GM12878 (cell line): ENCODE measurements at regions not wholly inside any gene's neighbourhood (a gene's known extent, or its start where the extent isn't known, plus 50 kb on each side); places are given as distances from the start of the nearest gene placed in this dataset.

ENCODE experiments used
- ATAC-seq: fragments of 200-7000 bp; cut with Tn5 transposase; 3 replicates; pipeline ENCODE4 v1.9.1; 2020; ENCODE audit warnings: mild to moderate bottlenecking, moderate library complexity
- BruUV-seq: library from RNA; stranded (reverse); fragments of 400-500 nt; replicated peaks from 2 replicates; lab custom pipeline; 2021; lab: Mats Ljungman, UMichigan
- CTCF ChIA-PET: fragments of 300-600 bp; sonication (Branson Sonifier 250); formaldehyde crosslinking; extraction: SDS; loops from one replicate; lab custom pipeline; 2021; ENCODE audit warnings: inconsistent platforms; lab: Yijun Ruan, JAX
- POLR2A ChIA-PET: fragments of 350-600 bp; formaldehyde crosslinking; extraction: SDS; loops from one replicate; lab custom pipeline; 2021; ENCODE audit warnings: inconsistent platforms; lab: Charles Lee
- RAD21 ChIA-PET: fragments of 300-600 bp; sonication (Branson Sonifier 250); formaldehyde crosslinking; loops from one replicate; lab custom pipeline; 2023; ENCODE audit warnings: antibody characterized with exemption; ENCODE audit not compliant: unreplicated experiment; lab: Charles Lee
- SMC1A ChIA-PET: fragments of 300-600 bp; sonication (Branson Sonifier 250); formaldehyde crosslinking; loops from one replicate; lab custom pipeline; 2023; ENCODE audit not compliant: unreplicated experiment, uncharacterized antibody; lab: Charles Lee
- DNase-seq: peaks from one replicate; pipeline ENCODE4 v3.0.0-alpha.2; 2011; ENCODE audit warnings: low read depth, low spot score
- FAIRE-seq: peaks from 3 replicates; lab custom pipeline; 2011; peaks lifted over from hg19 to GRCh38; lab: Jason Lieb, UNC
- H2AFZ ChIP-seq: 2 replicates; pipeline ENCODE4 v1.6.0; 2011; ENCODE audit warnings: low read depth, low read length, control low read depth; ENCODE audit not compliant: control insufficient read depth
- H3K27ac ChIP-seq: 2 replicates; pipeline ENCODE4 v1.5.1; 2011; ENCODE audit warnings: control low read depth; ENCODE audit not compliant: control insufficient read depth, insufficient read depth
- H3K27me3 ChIP-seq, 2 experiments: replicated peaks in 1 of 2; 2 replicates each; pipeline versions ENCODE4 v1.6.0 to v1.6.1; 2011; ENCODE audit warnings: low read length in 1 of 2; ENCODE audit not compliant: control insufficient read depth in 2 of 2, insufficient read depth in 2 of 2
- H3K36me3 ChIP-seq, 2 experiments: 2 replicates each; pipeline ENCODE4 v1.5.1; 2011; ENCODE audit warnings: low read length in 1 of 2; ENCODE audit not compliant: control insufficient read depth in 2 of 2, insufficient read depth in 2 of 2
- H3K4me1 ChIP-seq: 2 replicates; pipeline ENCODE4 v1.6.1; 2011; ENCODE audit warnings: mild to moderate bottlenecking, low read length, moderate library complexity, mixed read lengths; ENCODE audit not compliant: control insufficient read depth, insufficient read depth
- H3K4me2 ChIP-seq: 2 replicates; pipeline ENCODE4 v1.6.0; 2011; ENCODE audit warnings: control low read depth; ENCODE audit not compliant: control insufficient read depth, insufficient read depth
- H3K4me3 ChIP-seq: fragments of 200-600 bp; sonication (generic); 2 replicates; pipeline ENCODE4 v1.5.1; 2016
- H3K79me2 ChIP-seq: 2 replicates; pipeline ENCODE4 v1.6.0; 2011; ENCODE audit warnings: low read length; ENCODE audit not compliant: control insufficient read depth, insufficient read depth
- H3K9ac ChIP-seq: 2 replicates; pipeline ENCODE4 v1.8.0; 2011; ENCODE audit warnings: low read length, control low read depth, mixed read lengths; ENCODE audit not compliant: control insufficient read depth, insufficient read depth
- H3K9me3 ChIP-seq: replicated peaks from 3 replicates; pipeline ENCODE4 v1.5.1; 2011; ENCODE audit warnings: mild to moderate bottlenecking, low read length; ENCODE audit not compliant: control insufficient read depth, insufficient read depth
- H4K20me1 ChIP-seq: 2 replicates; pipeline ENCODE4 v1.6.0; 2011; ENCODE audit not compliant: control insufficient read depth, insufficient read depth
- BCL3 ChIP-seq: IDR thresholded peaks from 2 replicates; pipeline ENCODE4 v1.6.1; 2011; ENCODE audit warnings: borderline replicate concordance, low read depth, mild to moderate bottlenecking, moderate library complexity, low read length; ENCODE audit not compliant: insufficient read depth, poor library complexity, severe bottlenecking
- CREB1 ChIP-seq: IDR thresholded peaks from 2 replicates; pipeline ENCODE4 v1.6.1; 2012; ENCODE audit warnings: low read depth, mild to moderate bottlenecking, inconsistent platforms
- CREM ChIP-seq: IDR thresholded peaks from 2 replicates; pipeline ENCODE4 v1.6.1; 2014; ENCODE audit warnings: antibody characterized with exemption, low read depth
- FOS ChIP-seq: IDR thresholded peaks from 3 replicates; pipeline ENCODE4 v1.6.1; 2011; ENCODE audit warnings: borderline replicate concordance; ENCODE audit not compliant: insufficient read length; ENCODE audit errors: extremely low read depth
- POLR2AphosphoS2 ChIP-seq: IDR thresholded peaks from 2 replicates; pipeline ENCODE4 v1.6.1; 2011; ENCODE audit warnings: low read depth, mild to moderate bottlenecking, low read length, improper control_type of control experiment, moderate library complexity
- RELA ChIP-seq: fragments of 450-650 bp; IDR thresholded peaks from 2 replicates; pipeline ENCODE4 v1.8.0; 2014; ENCODE audit warnings: borderline replicate concordance; ENCODE audit not compliant: partially characterized antibody
- WGBS: methylation state at CpG from one replicate; pipeline ENCODE4 v1.1.6; 2016; ENCODE audit warnings: low lambda C conversion rate; ENCODE audit not compliant: insufficient replicate concordance, insufficient coverage; ENCODE audit errors: missing lambda C conversion rate; 5-methylcytosine and 5-hydroxymethylcytosine counted together
- in situ Hi-C: fragments of 300-500 bp; cut with MboI; formaldehyde crosslinking; loops from 9 replicates; pipeline ENCODE4 v1.14.3; 2018; ENCODE audit warnings: mixed read lengths
- intact Hi-C: fragments of 100-400 bp; cut with micrococcal nuclease; formaldehyde crosslinking; loops from one replicate; pipeline ENCODE4 v1.14.2; 2022; ENCODE audit not compliant: unreplicated experiment
- TF ChIP-seq, protein P1 (sequence below): IDR thresholded peaks from 2 replicates; pipeline ENCODE4 v1.6.1; 2012; ENCODE audit warnings: low read depth, low read length, improper control_type of control experiment
- TF ChIP-seq, protein P2 (sequence below), 3 experiments: IDR thresholded peaks in 2 of 3; conservative IDR thresholded peaks in 1 of 3; 2 replicates each; pipeline ENCODE4 v1.5.1; 2011; ENCODE audit warnings: low read depth in 3 of 3, low read length in 3 of 3, mild to moderate bottlenecking in 3 of 3, control low read depth in 2 of 3, moderate library complexity in 2 of 3, inconsistent platforms in 1 of 3, mixed read lengths in 1 of 3; ENCODE audit not compliant: control insufficient read depth in 2 of 3, insufficient read depth in 1 of 3; ENCODE audit errors: extremely low read depth in 1 of 3

DNA sequence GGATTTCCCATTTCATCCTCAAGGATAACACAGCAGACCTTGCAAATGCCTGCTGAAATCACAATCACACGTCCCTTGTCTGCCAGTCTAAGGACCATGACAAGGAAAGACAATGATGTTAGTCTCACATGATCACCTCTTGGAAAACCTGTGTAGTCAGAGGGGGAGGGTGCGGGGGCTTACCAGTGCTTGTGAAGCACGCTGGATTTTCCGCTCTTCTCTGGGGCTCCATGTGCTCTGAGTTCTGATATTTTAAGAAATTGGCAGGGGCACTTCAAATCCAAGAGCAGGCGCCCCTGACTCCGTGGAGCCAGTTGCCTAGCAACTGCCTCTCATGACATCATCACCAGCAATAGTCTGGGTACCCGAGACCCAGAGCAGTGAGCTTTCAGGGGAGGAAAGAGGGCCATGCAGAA lies 200.9 kb upstream of the C14orf180 start (continued):
- TF ChIP-seq BCL3: no peak
- TF ChIP-seq, protein P1, sequence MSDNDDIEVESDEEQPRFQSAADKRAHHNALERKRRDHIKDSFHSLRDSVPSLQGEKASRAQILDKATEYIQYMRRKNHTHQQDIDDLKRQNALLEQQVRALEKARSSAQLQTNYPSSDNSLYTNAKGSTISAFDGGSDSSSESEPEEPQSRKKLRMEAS: no peak
- no peak for TF ChIP-seq CREB1
- TF ChIP-seq CREM: no peak
- TF ChIP-seq, protein P2, sequence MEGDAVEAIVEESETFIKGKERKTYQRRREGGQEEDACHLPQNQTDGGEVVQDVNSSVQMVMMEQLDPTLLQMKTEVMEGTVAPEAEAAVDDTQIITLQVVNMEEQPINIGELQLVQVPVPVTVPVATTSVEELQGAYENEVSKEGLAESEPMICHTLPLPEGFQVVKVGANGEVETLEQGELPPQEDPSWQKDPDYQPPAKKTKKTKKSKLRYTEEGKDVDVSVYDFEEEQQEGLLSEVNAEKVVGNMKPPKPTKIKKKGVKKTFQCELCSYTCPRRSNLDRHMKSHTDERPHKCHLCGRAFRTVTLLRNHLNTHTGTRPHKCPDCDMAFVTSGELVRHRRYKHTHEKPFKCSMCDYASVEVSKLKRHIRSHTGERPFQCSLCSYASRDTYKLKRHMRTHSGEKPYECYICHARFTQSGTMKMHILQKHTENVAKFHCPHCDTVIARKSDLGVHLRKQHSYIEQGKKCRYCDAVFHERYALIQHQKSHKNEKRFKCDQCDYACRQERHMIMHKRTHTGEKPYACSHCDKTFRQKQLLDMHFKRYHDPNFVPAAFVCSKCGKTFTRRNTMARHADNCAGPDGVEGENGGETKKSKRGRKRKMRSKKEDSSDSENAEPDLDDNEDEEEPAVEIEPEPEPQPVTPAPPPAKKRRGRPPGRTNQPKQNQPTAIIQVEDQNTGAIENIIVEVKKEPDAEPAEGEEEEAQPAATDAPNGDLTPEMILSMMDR (IDR thresholded peaks at IDR 0.05 in 2 of 3, conservative IDR thresholded peaks at IDR 0.05 in 1 of 3; ENCODE audit: control insufficient read depth in 2 of 3, extremely low read depth in 1 of 3, insufficient read depth in 1 of 3, low read depth in 3 of 3, low read length in 3 of 3): no peak
- no peak for TF ChIP-seq POLR2AphosphoS2

- no peak for ATAC-seq
Observed at GRCh38 chr14:104382361-104383087, 197.0 kb upstream of the C14orf180 start.

More at GRCh38 chr14:104382361-104383087, 197.0 kb upstream of the C14orf180 start:
- WGBS: 43% methylated on average over 17 of the region's 20 CpGs
- 0 out of 4 replicates have a peak, but pooled peaks cover 0 to 2% of the 10 kb centered on the region in 2 experiments for H3K27me3 ChIP-seq
- ChIA-PET CTCF (no interaction called here), POLR2A (no interaction called here), SMC1A (no interaction called here), RAD21 (no interaction called here)
- no peaks in the 10 kb centered on the region for H4K20me1 ChIP-seq
- H3K9ac ChIP-seq: no peak overlapping the region
- intact Hi-C loops (no loop called here), in situ Hi-C loops (no loop called here)
- BruUV-seq: no TSS peak
- H3K4me3 ChIP-seq: no peak overlapping the region
- peaks cover 1% of the 10 kb centered on the region; the same call in 1 of the 3 replicates for H3K9me3 ChIP-seq
- no peak for TF ChIP-seq RELA
- TF ChIP-seq FOS: no peak
- no peaks in the 10 kb centered on the region for H3K36me3 ChIP-seq
- DNase-seq: no peak
- no peak overlapping the region for H2AFZ ChIP-seq
- H3K27ac ChIP-seq: no peak overlapping the region
- H3K4me2 ChIP-seq: no peak overlapping the region
- no peak for FAIRE-seq
- H3K4me1 ChIP-seq: no peaks in the 10 kb centered on the region; the same call in 1 of the 2 replicates
- H3K79me2 ChIP-seq: no peaks in the 10 kb centered on the region
